Activated CD8-positive, alpha-beta memory T cell treated with anti-CD3 and anti-CD28 coated beads for 36 hours (primary cell): ENCODE measurements at regions not wholly inside any gene's neighbourhood (a gene's known extent, or its start where the extent isn't known, plus 50 kb on each side); places are given as distances from the start of the nearest gene placed in this dataset.

Source experiments
- CTCF ChIA-PET: fragments of 350-600 bp; sonication (Branson Sonifier 250); formaldehyde crosslinking; loops from one replicate; lab custom pipeline; 2021; ENCODE audit warnings: antibody characterized with exemption; lab: Charles Lee
- POLR2A ChIA-PET: fragments of 350-600 bp; sonication (Branson Sonifier 250); formaldehyde crosslinking; loops from one replicate; lab custom pipeline; 2021; ENCODE audit warnings: antibody characterized with exemption; lab: Charles Lee

- CTCF ChIA-PET: no interaction called here
- POLR2A ChIA-PET: no interaction called here
These were observed 123.9 kb downstream of the UNC5CL start for GRCh38 chr6:40915165-40915564.

GRCh38 chr6:40914005-40914404, 125.0 kb downstream of the UNC5CL start:
- ChIA-PET CTCF (no interaction called here), POLR2A (no interaction called here)

- POLR2A ChIA-PET: no interaction called here
These were observed 126.7 kb downstream of the UNC5CL start for GRCh38 chr6:40912158-40912946.

GRCh38 chr6:40910260-40910893, 128.6 kb downstream of the UNC5CL start:
- ChIA-PET CTCF (no interaction called here), POLR2A (no interaction called here)

More at GRCh38 chr6:40912158-40912946, 126.7 kb downstream of the UNC5CL start:
- CTCF ChIA-PET: interaction anchor here (0.9 kb wide), 1 partner anchor 14 kb away, joined by 3 read pairs; no protein-coding TSS in a partner anchor

- CTCF ChIA-PET: no interaction called here
- POLR2A ChIA-PET: no interaction called here
These were observed 129.2 kb downstream of the UNC5CL start for GRCh38 chr6:40909811-40910210.

- ChIA-PET CTCF (no interaction called here), POLR2A (no interaction called here)
These were observed 131.8 kb downstream of the UNC5CL start for GRCh38 chr6:40907198-40907701.

- ChIA-PET POLR2A (no interaction called here), CTCF (no interaction called here)
These were observed 132.3 kb downstream of the UNC5CL start for GRCh38 chr6:40906759-40907158.

GRCh38 chr6:40904583-40905194, 134.3 kb downstream of the UNC5CL start:
- ChIA-PET CTCF (no interaction called here), POLR2A (no interaction called here)

GRCh38 chr6:40903456-40903855, 135.6 kb downstream of the UNC5CL start:
- CTCF ChIA-PET: no interaction called here
- POLR2A ChIA-PET: no interaction called here

- CTCF ChIA-PET: no interaction called here
- POLR2A ChIA-PET: no interaction called here
These were observed 137.5 kb downstream of the UNC5CL start for GRCh38 chr6:40901322-40902055.

GRCh38 chr6:40900791-40901190, 138.2 kb downstream of the UNC5CL start:
- CTCF ChIA-PET: no interaction called here
- POLR2A ChIA-PET: no interaction called here

- POLR2A ChIA-PET: no interaction called here
- CTCF ChIA-PET: no interaction called here
These were observed 139.3 kb downstream of the UNC5CL start for GRCh38 chr6:40899684-40900155.

GRCh38 chr6:40898073-40898472, 140.9 kb downstream of the UNC5CL start:
- ChIA-PET POLR2A (no interaction called here), CTCF (interaction anchor here (1.2 kb wide), 1 partner anchor 14 kb away, joined by 3 read pairs; no protein-coding TSS in a partner anchor)

- POLR2A ChIA-PET: no interaction called here
- CTCF ChIA-PET: interaction anchor here (1.2 kb wide), 1 partner anchor 15 kb away, joined by 3 read pairs; no protein-coding TSS in a partner anchor
These were observed 141.5 kb downstream of the UNC5CL start for GRCh38 chr6:40897390-40898003.

GRCh38 chr6:40896696-40897095, 142.3 kb downstream of the UNC5CL start:
- ChIA-PET CTCF (no interaction called here), POLR2A (no interaction called here)

GRCh38 chr6:40894962-40895799, 143.8 kb downstream of the UNC5CL start:
- CTCF ChIA-PET: no interaction called here
- POLR2A ChIA-PET: no interaction called here

- POLR2A ChIA-PET: no interaction called here
- CTCF ChIA-PET: no interaction called here
These were observed 146.0 kb downstream of the UNC5CL start for GRCh38 chr6:40893021-40893420.

GRCh38 chr6:40892223-40892622, 146.8 kb downstream of the UNC5CL start:
- ChIA-PET CTCF (no interaction called here), POLR2A (no interaction called here)
